ENCODE measurements at regions not wholly inside any gene's neighbourhood (a gene's known extent, or its start where the extent isn't known, plus 50 kb on each side); places are given as distances from the start of the nearest gene placed in this dataset.

- no peaks in the 10 kb centered on the region for H3K9me3 Mint-ChIP-seq
- Histone ChIP-seq H3K27me3 (ENCODE audit: control insufficient read depth, insufficient read depth, low read length) (no peaks in the 10 kb centered on the region), H3K4me3 (ENCODE audit: low read length) (no peak overlapping the region), H3K9me3 (ENCODE audit: control insufficient read depth, insufficient read depth, low read length) (no peaks in the 10 kb centered on the region), H3K4me1 (ENCODE audit: control insufficient read depth, insufficient read depth, low read length) (no peaks in the 10 kb centered on the region), H3K27ac (ENCODE audit: low read length) (no peak overlapping the region), H3K36me3 (ENCODE audit: control insufficient read depth, insufficient read depth, low read length) (no peaks in the 10 kb centered on the region)
- TF ChIP-seq, protein P1, sequence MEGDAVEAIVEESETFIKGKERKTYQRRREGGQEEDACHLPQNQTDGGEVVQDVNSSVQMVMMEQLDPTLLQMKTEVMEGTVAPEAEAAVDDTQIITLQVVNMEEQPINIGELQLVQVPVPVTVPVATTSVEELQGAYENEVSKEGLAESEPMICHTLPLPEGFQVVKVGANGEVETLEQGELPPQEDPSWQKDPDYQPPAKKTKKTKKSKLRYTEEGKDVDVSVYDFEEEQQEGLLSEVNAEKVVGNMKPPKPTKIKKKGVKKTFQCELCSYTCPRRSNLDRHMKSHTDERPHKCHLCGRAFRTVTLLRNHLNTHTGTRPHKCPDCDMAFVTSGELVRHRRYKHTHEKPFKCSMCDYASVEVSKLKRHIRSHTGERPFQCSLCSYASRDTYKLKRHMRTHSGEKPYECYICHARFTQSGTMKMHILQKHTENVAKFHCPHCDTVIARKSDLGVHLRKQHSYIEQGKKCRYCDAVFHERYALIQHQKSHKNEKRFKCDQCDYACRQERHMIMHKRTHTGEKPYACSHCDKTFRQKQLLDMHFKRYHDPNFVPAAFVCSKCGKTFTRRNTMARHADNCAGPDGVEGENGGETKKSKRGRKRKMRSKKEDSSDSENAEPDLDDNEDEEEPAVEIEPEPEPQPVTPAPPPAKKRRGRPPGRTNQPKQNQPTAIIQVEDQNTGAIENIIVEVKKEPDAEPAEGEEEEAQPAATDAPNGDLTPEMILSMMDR (IDR thresholded peaks at IDR 0.05), result no peak
- H3K4me3 Mint-ChIP-seq, result no peak overlapping the region
- H3K27me3 Mint-ChIP-seq (ENCODE audit: low read depth in 2 of 2), result peaks cover 2 to 14% of the 10 kb centered on the region in 2 donors
- H3K4me1 Mint-ChIP-seq, result no peaks in the 10 kb centered on the region
- no peak for DNase-seq
- intact Hi-C loops (cut with micrococcal nuclease), result no loop called here
- no peaks in the 10 kb centered on the region for H3K36me3 Mint-ChIP-seq
- no peak for ATAC-seq
- H3K27ac Mint-ChIP-seq, result no peak overlapping the region
Observed at GRCh38 chr4:55186123-55186522, 60.7 kb upstream of the KDR start.

- no peaks in the 10 kb centered on the region for H3K4me1 Mint-ChIP-seq
- H3K4me3 Mint-ChIP-seq, result no peak overlapping the region
- H3K36me3 Mint-ChIP-seq, result no peaks in the 10 kb centered on the region
- DNase-seq, result no peak
- H3K4me3 ChIP-seq (ENCODE audit: low read length), result no peak overlapping the region
- H3K9me3 Mint-ChIP-seq, result no peaks in the 10 kb centered on the region
- H3K4me1 ChIP-seq (ENCODE audit: control insufficient read depth, insufficient read depth, low read length), result no peaks in the 10 kb centered on the region
- H3K9me3 ChIP-seq (ENCODE audit: control insufficient read depth, insufficient read depth, low read length), result no peaks in the 10 kb centered on the region
- intact Hi-C loops (cut with micrococcal nuclease), result no loop called here
- no peak overlapping the region for H3K27ac ChIP-seq (ENCODE audit: low read length)
- WGBS (ENCODE audit: insufficient coverage), result 85% methylated on average over 2 of the region's 3 CpGs
- H3K27me3 ChIP-seq (ENCODE audit: control insufficient read depth, insufficient read depth, low read length), result no peaks in the 10 kb centered on the region
- no peaks in the 10 kb centered on the region for H3K36me3 ChIP-seq (ENCODE audit: control insufficient read depth, insufficient read depth, low read length)
- no peak for ATAC-seq
- H3K27me3 Mint-ChIP-seq (ENCODE audit: low read depth in 2 of 2), result peaks cover 2 to 14% of the 10 kb centered on the region in 2 donors
- no peak overlapping the region for H3K27ac Mint-ChIP-seq
- TF ChIP-seq, protein P1 (IDR thresholded peaks at IDR 0.05), result no peak
Observed at GRCh38 chr4:55186700-55187099, 61.3 kb upstream of the KDR start.

GRCh38 chr4:55214172-55214571 is 88.8 kb upstream of the KDR start:
- H3K27me3 ChIP-seq (ENCODE audit: control insufficient read depth, insufficient read depth, low read length), result no peaks in the 10 kb centered on the region
- Mint-ChIP-seq H3K9me3 (peaks cover 2 to 4% of the 10 kb centered on the region in 2 donors), H3K27me3 (ENCODE audit: low read depth in 2 of 2) (peaks cover 0 to 5% of the 10 kb centered on the region in 2 donors), H3K4me3 (no peak overlapping the region), H3K4me1 (no peaks in the 10 kb centered on the region), H3K36me3 (no peaks in the 10 kb centered on the region), H3K27ac (no peak overlapping the region)
- DNase-seq (no peak), ATAC-seq (no peak)
- no peak overlapping the region for H3K4me3 ChIP-seq (ENCODE audit: low read length)
- H3K9me3 ChIP-seq (ENCODE audit: control insufficient read depth, insufficient read depth, low read length), result no peaks in the 10 kb centered on the region
- WGBS (ENCODE audit: insufficient coverage), result 60% methylated on average over 2 of the region's 3 CpGs
- no peaks in the 10 kb centered on the region for H3K36me3 ChIP-seq (ENCODE audit: control insufficient read depth, insufficient read depth, low read length)
- no peaks in the 10 kb centered on the region for H3K4me1 ChIP-seq (ENCODE audit: control insufficient read depth, insufficient read depth, low read length)
- intact Hi-C loops (cut with micrococcal nuclease), result no loop called here
- no peak overlapping the region for H3K27ac ChIP-seq (ENCODE audit: low read length)
- TF ChIP-seq, protein P1 (IDR thresholded peaks at IDR 0.05), result no peak

DNA sequence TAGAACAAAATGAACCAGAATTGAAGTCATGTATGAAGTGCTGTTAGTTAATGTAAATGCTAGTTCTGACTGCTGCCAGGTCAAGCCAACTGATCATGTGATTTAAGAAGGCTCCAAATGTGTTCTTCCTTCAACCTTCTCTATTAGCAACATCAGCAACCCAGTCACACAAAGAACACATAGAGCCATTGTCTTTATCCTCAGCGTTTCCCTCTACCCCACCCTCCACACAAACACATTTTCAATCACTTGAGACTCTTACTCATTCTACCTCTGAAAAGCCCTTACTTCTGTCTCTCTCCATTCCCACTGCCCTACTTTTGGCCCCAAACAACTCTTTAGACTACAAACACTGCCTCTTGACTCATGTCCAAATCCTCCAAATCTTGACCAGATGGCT is 89.7 kb upstream of the KDR start:
- H3K9me3 ChIP-seq (ENCODE audit: control insufficient read depth, insufficient read depth, low read length), result no peaks in the 10 kb centered on the region
- TF ChIP-seq, protein P1 (IDR thresholded peaks at IDR 0.05), result no peak
- intact Hi-C loops (cut with micrococcal nuclease), result no loop called here
- H3K4me3 ChIP-seq (ENCODE audit: low read length), result no peak overlapping the region
- H3K9me3 Mint-ChIP-seq, result peaks cover 2% of the 10 kb centered on the region in 2 donors
- WGBS (ENCODE audit: insufficient coverage), result 69% methylated on average over 1 of the region's 1 CpG
- DNase-seq (no peak), ATAC-seq (no peak)
- H3K4me3 Mint-ChIP-seq, result no peak overlapping the region
- H3K4me1 Mint-ChIP-seq, result no peaks in the 10 kb centered on the region
- H3K27ac Mint-ChIP-seq, result no peak overlapping the region
- H3K27ac ChIP-seq (ENCODE audit: low read length), result no peak overlapping the region
- H3K36me3 Mint-ChIP-seq, result no peaks in the 10 kb centered on the region
- H3K27me3 Mint-ChIP-seq (ENCODE audit: low read depth in 2 of 2), result peaks cover 0 to 5% of the 10 kb centered on the region in 2 donors
- no peaks in the 10 kb centered on the region for H3K27me3 ChIP-seq (ENCODE audit: control insufficient read depth, insufficient read depth, low read length)
- no peaks in the 10 kb centered on the region for H3K4me1 ChIP-seq (ENCODE audit: control insufficient read depth, insufficient read depth, low read length)
- H3K36me3 ChIP-seq (ENCODE audit: control insufficient read depth, insufficient read depth, low read length), result no peaks in the 10 kb centered on the region

All from natural killer cell (primary cell).